GM19099 (cell line): ENCODE measurements at regions not wholly inside any gene's neighbourhood (a gene's known extent, or its start where the extent isn't known, plus 50 kb on each side); places are given as distances from the start of the nearest gene placed in this dataset.

ENCODE experiments used
- POLR2A ChIP-seq: IDR thresholded peaks from 3 replicates; pipeline ENCODE4 v1.6.1; 2011; ENCODE audit warnings: low read depth; ENCODE audit not compliant: insufficient read length; ENCODE audit errors: extremely low read depth

DNA sequence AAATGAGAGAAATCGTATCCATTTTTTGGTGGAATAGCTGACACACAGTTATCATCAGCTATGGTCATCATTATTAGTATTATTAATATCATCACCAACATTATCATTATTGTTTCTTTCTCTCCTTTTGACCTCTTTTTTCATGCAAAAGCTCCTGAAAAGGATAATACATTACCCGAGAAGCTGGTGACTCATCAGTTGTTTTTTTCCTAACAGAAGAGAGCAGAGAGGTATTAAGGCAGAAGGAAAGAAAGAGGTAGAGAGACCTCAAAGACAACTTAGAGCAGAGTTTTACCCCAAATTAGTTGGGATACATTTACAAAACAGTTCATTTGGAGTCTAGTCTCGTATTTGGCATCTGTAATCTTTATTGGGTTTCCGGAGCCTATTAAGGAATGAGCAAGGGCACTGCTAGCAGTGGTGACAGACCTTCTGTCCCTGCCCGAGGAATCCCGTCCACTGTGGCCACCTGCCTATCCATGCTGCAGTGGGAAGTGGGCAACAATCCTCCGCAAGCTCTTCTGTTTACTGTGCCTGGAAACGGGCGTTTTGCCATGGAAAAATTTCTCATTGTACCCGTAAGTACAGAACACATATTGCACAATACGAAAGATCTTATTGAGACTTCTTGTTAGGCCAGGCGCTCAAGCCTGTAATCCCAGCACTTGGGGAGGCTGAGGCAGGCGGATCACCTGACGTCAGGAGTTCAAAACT, 170.0 kb upstream of the MKLN1 start:
- no peak for TF ChIP-seq POLR2A

DNA sequence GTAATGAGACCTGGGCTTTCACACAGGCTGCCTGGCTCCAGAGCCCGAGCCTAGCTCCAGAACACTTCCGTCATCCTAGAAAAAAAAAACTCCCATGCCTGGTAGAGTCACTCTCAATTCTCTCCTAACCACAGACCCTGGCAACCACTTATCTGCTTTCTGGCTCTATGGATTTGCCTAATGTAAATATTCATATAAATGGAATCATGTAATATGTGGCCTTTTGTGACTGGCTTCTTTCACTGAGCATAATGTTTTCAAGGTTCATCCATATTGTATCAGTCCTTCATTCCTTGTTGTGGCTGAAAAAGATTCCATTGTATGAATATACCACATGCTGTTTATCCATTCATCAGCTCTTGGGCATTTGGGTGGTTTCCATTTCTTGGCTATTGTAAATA, 167.7 kb upstream of the MKLN1 start:
- no peak for TF ChIP-seq POLR2A

DNA sequence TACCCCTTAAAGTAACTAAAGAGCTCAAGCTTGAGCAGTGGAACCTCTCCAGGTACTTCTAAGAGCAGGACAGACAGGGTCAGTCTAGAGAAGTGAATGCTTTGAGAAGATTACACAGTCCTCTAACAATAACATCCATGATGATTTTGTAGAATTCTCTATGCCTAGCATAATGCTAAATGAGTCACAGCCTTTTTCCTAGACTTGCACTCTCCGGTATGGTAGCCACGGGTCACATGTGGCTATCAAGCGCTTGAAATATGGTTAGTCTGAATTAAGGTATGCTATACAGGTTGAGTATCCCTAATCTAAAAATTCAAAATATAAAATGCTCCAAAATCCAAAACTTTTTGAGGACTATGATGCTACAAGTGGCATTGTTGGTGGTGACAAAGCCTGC, 166.6 kb upstream of the MKLN1 start:
- no peak for TF ChIP-seq POLR2A

DNA sequence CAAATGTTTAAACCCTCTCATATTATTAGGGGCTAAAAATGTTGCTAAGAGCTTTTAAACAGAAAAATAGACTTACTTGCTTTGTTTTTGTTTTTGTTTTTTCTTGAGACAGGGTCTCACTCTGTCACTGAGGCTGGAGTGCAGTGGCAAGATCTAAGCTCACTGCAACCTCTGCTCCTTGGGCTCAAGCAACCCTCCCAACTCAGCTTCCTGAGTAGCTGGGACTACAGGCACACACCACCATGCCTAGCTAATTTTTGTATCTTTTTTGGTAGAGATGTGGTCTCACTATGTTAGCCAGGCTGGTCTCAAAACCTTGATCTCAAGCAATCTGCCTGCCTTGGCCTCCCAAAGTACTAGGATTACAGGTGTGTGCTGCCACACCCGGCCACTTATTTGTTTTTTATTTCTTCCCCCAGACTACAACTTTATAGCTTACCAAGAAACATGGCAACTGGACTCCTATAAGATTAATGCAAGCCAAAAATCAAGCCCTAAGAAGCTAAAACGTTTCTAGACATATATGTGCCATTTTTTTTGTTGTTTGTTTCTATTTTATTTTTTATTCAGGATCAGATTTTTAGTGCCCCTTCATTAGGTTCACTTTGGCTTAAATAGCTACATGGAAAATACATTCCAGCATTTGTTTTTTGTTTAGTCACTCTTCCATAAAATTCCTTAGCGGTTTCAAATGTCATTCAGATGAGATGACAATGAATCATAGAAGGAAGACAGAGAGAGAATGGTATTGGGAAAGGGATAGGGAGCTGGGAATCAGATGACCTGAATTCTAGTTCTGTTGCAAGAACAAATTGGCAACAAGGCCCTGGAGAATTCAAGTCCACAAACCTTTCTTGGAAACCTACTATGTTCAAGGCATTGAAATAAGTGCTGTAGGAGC, 163.4 kb upstream of the MKLN1 start:
- TF ChIP-seq POLR2A, result no peak

DNA sequence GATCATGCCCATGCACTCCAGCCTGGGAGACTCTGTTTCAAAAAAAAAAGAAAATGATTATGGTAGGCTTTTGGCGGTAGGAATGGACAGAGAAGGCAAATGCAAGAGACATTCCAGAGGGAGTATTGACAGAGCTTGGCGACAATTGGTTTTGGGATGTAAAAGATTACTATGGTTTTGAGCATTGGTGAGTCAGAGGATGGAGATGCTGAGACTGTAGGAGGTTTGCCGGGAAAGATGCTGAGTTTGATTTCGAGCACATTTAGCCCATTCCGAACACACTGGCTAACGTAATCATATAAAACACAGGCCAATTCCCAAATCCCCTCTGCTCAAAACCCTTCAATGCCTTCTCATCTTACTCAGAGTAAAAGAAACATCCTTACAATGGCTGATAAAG, 161.6 kb upstream of the MKLN1 start:
- no peak for TF ChIP-seq POLR2A

DNA sequence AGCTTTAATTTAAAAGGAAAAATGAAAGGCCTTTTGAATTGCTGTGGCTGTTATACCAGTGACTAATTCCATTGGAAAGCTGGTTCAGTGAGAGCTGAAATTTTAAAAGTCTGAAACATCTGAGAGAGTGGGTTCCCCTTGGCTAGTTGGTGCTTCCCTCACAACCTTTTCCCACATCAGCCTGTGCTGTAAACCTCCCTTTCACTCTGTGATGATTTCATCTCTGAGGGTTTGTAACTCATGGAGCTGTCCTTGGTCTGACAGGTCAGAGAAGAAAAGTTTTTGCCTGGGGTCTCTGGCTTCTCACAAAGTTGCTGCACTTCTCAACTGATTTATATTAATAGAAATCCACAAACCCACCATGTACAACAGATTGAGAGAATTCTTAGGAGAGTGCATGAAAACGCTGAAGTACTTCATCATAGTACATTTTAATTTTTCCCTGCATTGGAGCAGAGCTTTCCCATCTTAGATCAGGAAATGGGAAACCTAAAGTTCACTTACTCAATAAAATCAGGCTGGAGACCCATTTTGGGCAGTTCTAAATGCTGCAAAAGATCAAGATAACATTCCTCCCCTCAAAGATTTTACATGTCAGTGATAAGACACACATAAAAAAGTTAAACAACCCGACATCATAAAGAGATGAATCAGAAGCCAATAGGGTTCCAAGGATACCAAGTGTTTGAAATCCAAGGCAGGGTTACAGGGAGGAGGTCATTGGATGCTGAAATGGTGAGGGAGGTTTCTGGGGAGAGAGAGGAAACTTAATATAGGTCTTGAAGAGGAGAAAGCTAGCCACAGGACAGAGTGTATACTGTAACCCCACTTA, 157.0 kb upstream of the MKLN1 start:
- no peak for TF ChIP-seq POLR2A

DNA sequence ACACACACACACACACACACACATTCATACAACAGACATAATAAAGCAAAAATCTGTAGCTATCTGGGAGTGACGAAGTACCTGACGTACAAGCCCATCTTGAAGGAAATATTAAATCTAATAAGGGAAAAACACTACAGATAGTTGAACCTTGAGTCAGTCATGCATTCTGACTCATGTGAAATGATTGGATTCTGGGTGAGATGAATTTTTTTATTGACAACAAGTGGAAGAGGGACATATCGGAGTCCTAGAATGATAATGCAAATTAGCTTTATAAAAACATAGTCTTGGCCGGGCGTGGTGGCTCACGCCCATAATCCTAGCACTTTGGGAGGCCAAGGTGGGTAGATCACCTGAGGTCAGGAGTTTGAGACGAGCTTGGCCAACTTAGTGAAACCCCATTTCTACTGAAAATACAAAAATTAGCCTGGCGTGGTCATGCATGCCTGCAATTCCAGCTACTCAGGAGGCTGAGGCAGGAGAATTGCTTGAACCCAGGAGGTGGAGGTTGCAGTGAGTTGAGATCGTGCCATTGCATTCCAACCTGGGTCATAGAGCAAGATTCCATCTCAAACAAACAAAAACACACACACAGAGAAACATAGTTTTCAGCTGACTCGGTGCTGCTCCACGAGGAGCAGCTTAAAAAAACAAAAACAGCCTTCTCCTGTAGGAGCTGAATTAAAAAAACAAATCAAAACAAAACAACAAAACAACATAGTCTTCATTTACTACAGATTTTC, 154.4 kb upstream of the MKLN1 start:
- no peak for TF ChIP-seq POLR2A

DNA sequence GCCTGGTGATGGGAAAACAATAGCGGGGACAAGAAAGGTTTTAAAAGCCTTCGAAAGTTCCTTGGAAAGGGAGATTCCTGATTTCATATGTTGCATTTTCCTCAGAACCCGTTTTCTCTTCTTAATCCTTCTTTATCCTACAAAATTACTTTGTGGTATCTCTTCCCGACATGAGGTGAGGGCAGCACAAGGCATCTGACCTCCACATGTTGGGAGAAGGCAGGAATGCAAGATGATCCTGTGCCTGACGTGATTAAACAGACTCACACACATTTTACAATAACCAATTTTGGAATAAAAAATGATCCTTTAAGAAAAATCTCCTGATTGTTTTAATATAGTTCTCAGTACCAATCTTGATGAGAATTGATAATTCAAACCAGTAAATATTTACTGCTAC, 153.3 kb upstream of the MKLN1 start:
- no peak for TF ChIP-seq POLR2A

DNA sequence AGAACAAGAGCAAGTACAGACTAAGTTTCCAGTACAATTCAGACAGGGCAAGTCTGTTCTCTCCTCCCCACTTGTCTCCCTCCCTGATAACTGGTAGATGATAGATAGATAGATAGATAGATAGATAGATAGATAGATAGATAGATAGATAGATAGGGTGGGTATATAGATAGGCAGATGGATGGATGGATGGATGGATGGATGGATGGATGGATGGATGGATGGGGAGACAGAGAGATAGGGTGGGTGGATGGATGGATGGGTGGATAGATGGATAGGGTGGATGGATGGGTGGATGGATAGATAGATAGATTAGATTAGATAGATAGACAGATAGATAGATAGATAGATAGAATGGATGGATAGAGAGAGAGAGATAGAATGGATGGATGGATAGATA, 152.8 kb upstream of the MKLN1 start:
- TF ChIP-seq POLR2A, result no peak

DNA sequence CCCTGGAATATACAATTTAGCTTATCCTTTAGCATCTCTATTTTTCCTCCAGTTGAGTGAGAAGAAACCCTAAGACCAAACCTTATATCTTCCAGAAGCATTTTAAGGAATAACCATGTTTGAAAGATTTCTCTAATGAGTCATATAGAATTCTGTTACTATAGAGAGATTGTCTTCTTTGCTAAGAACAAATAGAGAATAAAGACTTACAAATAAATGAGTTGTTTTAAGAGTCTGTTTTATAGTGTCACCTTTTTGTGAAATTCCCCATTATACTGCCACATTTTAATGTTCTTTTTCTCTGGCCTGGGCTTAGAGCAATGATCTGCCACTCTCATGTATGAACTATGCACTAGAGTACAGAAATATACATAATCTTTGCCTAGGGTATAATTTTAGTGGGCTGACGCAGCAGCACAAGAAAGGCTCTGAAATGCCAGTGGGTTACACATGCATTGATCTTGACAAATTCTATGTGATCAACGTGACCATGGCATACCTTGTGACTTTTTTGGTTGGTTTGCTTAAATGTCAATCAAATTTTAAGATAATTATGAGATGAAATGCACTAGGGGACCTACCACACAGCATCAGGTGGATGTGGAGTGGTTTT, 145.1 kb upstream of the MKLN1 start:
- no peak for TF ChIP-seq POLR2A

DNA sequence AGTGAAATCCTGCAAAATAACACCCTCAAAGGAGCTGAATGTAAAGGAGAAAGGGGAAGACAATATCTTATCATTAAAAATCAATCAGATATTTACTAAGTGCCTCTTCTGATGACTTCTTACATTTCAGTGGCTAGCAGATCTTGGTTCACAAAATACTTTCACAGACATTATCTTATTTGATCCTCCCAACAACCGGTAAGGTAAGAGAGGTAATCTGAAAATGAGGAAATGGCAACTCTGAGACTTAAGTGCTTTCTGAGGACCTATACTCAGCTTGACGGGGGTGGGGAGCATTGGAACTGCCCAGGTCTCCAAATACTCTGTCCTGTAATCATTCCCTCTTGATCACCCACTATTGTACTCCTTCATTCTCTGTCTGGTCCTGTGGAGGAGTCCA, 144.6 kb upstream of the MKLN1 start:
- no peak for TF ChIP-seq POLR2A

DNA sequence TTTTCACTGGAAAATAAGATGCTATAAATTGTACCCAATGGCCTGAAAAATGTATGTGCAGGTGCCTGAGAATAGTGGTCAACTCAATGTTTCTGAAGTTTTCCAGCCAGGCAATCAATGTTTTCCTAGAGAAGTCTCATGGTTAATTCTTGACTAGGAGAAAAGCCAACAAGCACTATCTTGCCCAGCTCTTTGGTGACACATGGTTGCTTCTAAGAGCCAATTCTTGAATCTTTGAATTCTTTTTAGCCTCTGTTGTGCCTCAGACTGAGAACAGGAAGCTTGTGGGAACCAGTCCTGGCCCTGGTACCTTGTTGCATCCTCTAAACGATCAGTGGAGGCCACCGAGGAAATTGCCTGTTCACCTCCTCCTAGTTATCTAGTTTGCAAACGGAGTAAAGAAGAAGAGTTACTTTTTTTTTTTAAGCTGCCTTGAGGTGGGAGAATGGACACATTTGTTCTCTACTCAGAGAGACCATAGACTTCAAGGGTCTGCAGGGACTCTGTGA, 144.0 kb upstream of the MKLN1 start:
- TF ChIP-seq POLR2A, result no peak

DNA sequence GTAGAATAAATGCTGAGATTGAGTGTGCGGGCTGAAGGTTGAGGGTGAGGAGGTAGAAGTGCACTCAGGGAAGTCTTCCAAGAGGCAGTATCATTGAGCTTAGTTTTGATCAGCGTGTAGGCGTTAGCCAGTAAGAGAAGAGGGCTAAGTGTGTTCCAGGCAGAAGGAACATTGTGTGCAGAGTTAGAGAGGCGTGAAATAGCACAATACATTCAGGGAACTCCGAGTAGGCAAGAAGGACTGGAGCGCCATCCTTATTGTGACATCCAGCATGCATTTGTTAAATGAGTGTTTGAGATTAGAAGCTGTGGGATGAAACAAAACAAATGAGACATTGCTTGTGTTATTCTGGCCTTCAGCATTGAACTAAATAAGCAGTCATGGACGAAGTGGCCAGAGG, 140.9 kb upstream of the MKLN1 start:
- TF ChIP-seq POLR2A, result no peak

DNA sequence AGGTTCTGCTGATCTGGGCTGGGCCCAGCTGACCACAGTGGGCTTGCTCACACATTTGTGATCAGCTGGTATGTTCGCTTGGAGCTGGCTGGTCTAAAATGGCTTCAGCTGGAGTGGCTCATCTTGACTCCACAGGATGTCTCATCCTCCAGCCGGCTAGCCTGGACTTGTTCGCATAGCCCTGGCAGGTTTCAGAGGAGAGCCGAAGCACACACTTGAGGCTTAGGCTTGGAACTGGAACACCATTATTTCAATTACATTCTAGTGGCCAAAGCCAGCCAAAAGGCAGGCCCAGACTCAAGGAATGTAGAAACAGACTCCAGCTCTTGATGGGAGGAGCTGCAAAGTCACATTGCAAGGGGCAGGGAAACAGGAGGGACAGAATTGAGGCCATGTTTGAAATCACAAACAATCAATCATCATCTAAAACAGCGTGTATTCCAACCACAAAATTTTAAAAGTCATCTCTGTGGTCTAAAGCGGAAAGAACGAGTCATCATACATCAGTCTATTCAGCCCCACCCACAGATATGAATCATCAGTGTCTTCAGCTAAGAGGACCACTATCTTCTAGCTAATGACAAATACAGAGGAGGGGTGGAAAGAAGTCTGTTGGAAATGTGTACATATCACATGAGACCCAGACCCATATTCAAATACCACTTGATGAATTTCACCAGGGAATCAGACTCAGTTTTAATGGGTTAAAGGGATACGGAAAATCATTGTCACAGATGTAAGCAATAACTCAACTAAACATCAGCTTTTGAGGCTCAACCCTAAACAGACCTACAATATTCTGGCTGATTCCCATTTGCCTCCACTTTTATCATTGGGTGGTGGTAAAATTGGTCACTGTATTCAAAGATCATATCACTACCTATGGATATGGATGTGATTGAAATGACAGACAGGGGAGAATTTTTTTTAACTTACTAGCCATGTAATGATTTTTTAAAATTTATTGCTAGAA, 139.0 kb upstream of the MKLN1 start:
- no peak for TF ChIP-seq POLR2A

DNA sequence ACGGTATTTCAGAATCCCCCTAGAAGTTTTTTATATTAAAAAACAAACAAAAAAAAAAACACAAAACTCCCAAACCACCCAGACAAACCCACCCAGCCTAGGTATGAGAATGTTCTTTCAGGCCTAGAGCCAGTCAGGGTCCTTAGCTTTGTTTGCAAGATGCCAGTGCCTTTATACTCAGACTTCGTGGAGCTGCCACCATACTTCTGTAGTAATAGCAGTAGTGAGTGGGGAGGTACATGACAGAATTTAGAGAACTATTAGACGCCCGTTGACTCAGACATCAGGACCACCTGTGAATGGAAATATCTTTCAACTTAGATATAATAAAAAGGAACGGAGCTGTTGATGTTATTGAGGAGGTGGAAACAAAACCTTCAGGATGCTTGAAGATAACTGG, 138.2 kb upstream of the MKLN1 start:
- no peak for TF ChIP-seq POLR2A
